GM12874 (cell line): ENCODE measurements at regions not wholly inside any gene's neighbourhood (a gene's known extent, or its start where the extent isn't known, plus 50 kb on each side); places are given as distances from the start of the nearest gene placed in this dataset.
A peak's percentile ranks its signal among the peaks of the same experiment; 100 is the strongest.

Experiments used
- TF ChIP-seq, protein P1 (sequence below): IDR thresholded peaks from 2 replicates; pipeline ENCODE4 v1.5.1; 2011; ENCODE audit warnings: low read depth, mild to moderate bottlenecking, control low read depth, low read length, moderate library complexity; ENCODE audit not compliant: insufficient read depth

DNA sequence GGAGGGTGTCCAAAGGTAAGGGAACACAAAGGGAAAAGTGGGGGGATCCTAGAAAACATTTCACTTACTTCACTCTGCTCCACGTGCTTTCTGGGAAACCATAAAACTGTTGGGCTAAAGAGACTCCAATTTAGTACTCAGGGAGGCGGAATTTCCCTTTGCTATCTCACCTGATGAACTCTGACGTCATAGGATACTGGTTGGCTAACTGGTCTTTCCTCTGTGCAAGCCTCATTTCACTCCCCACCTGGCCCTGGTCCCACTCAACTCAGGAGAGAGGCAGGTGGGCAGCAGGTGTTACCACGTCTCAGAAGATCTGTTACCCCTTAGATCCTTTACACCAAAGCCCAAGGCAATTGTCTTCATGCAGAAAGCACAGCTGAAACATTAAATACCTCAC is 51.8 kb upstream of the PMAIP1 start:
- TF ChIP-seq, protein P1, sequence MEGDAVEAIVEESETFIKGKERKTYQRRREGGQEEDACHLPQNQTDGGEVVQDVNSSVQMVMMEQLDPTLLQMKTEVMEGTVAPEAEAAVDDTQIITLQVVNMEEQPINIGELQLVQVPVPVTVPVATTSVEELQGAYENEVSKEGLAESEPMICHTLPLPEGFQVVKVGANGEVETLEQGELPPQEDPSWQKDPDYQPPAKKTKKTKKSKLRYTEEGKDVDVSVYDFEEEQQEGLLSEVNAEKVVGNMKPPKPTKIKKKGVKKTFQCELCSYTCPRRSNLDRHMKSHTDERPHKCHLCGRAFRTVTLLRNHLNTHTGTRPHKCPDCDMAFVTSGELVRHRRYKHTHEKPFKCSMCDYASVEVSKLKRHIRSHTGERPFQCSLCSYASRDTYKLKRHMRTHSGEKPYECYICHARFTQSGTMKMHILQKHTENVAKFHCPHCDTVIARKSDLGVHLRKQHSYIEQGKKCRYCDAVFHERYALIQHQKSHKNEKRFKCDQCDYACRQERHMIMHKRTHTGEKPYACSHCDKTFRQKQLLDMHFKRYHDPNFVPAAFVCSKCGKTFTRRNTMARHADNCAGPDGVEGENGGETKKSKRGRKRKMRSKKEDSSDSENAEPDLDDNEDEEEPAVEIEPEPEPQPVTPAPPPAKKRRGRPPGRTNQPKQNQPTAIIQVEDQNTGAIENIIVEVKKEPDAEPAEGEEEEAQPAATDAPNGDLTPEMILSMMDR, result no peak

DNA sequence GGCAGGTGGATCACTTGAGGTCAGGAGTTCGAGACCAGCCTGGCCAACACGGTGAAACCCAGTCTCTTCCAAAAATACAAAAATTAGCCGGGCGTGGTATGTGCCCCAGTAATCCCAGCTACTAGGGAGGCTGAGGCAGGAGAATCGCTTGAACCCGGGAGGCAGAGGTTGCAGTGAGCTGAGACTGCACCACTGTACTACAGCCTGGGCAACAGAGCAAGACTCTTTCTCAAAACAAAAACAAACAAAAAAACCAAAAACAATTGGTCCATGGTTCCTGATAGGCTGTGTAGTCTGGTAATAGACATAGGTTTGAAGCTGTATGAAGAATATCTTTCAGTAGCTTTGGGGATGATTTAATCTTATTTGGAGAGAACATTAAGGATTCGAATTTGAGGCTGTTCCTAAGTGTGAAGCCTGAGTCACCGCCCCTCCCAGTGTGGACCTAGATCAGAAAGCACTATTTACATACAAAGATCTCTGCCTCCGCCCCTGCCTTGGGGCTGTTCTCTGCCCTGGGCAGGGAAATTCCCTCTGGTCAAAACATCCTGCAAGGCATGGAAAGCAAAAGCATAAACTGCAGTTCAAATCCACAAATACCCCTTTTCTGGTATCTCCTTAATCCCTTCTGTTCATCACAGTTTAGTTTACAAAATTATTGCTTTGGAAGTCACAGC is 52.8 kb upstream of the PMAIP1 start:
- TF ChIP-seq, protein P1, result no peak

DNA sequence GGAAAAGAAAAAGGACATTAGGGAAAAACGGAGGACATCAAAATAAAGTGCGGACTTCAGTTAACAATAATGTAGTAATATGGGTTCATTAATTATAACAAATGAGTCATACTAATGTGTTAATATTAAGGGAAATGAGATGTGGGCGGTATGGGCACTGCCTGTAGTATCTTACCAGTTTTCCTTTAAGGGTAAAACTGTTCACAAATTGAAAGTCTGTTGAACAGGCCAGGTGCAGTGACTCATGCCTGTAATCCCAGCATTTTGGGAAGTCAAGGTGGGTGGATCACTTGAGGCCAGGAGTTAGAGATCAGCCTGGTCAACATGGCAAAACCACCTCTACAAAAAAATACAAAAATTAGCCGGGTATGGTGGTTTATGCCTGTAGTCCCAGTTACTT is 56.8 kb upstream of the PMAIP1 start:
- TF ChIP-seq, protein P1, result no peak

DNA sequence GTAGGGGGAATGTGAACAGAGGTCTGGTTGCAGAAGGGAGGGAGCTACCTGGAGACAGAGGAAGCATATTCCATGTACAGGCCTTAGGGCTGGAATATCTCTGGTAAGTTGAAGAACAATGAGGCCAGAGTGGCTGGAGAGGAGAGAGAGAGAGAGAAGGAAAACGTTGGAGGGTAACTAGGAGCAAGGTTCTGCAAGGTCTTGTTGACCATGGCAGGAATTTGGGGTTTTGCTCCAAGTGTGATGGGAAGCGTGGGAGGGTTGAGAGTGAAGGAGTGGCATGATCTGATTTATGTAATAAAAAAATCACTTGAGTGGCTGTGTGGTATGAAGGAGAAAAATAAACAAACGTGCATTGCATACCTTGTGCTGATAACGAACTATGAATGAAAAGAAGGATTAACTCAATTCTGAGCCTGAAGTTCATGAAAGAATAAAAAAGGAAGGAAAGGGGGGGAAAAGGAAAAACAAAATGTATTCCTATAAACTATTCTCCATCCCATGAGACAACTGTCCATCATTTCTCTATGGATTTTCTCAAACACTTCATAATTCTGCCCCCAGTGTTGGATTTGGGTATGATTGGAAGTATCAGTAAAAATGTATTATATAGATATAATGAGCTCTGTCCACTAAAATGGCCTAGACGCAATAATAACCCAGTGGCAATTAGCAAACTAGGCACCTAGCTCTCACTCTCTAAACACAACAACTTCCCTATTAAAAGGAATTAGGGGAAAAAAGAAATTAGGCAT is 59.7 kb upstream of the PMAIP1 start:
- TF ChIP-seq, protein P1, result no peak

DNA sequence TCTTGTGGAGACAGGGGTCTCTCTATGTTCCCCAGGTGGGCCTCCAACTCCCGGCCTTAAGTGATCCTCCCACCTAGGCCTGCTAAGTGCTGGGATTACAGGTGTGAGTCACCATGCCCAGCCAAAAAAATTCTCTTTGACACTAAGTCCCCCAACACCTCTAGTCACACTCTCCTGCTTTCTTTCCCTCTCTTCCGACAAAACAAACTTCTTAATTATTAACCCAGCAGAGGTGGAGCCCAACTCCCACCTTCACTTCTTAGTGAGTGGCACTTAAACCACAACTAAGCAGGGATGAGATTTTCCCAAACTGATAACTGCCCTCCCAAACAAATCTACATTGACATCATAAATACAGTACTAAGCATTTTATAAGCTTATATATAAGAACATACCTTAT is 60.5 kb upstream of the PMAIP1 start:
- TF ChIP-seq, protein P1, result no peak

DNA sequence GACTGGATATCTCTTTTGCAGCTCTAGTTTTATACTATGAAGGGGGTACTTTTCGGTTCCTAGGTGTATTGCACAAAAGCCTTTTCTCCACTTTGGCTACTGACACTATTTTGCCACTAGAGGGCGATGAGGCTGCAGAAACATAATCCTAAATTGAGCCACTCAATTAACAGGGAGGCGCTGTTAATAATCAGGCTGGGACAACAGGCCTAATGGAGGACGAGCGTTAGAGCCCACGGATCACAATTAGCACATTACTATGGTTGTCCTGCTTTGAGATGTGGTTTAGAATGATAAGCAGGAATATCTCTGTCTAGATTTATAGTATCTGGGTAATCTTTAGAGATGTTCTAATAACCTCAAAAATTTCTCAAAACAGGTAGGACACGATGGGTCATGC is 62.2 kb upstream of the PMAIP1 start:
- TF ChIP-seq, protein P1, result peak; percentile 79

DNA sequence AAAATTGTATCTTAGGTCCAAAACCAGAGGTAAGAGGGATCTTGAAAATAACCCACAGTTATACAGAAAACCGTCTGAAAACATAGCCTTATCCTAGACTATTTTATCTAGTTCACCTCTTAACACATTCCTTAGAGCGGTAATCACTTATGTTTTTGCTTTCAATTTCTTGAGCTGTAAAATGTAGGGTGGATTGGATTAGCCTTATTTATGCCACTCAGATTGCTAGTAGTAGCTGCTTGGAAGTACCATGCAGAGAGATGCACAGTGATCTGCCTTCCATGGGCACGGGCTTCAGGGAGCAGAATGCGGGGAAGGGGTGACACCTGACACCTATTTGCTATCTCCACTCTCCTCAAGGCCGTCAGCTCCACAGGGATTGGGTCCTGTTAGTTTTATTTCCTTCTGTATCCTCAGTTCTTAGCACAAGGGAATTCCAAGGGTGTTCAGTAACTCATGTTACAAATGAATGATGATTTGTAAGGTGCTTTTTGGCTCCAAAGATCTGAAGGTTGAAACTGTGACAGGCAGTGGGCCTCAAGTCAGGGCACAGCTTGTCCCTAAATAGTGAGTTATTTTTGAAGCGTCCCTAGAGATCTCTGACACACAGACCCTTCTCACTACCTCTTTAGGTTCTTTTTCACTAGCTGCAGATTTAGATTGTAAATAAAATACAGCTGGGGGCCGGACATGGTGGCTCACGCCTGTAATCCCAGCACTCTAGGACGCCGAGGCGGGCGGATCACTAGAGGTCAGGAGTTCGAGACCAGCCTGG is 64.0 kb upstream of the PMAIP1 start:
- TF ChIP-seq, protein P1, result no peak
